ENCODE measurements at regions not wholly inside any gene's neighbourhood (a gene's known extent, or its start where the extent isn't known, plus 50 kb on each side); places are given as distances from the start of the nearest gene placed in this dataset.

DNA sequence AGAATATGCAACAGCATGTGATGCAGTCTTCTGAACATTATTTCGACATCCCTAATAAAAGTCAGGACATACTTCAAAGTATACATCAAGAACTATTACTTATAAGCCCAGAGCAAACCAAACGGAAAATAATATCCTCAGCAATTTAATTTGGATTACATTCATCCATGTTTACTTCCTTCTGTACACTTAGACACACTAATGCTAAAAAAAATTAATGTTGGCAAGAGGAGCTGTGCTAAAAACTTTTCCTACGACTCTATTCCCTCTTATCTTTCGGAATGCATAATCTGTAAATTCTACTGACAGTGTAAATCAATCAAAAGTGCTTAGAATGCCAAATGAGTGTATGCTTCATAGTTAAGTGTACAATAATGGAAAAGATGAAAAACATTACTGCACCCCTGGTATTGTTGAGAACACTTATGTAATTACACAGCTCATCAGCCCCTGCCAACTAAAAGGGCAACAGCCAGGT is 301.2 kb upstream of the HSF2 start:
- 27% methylated on average over 4 of the region's 4 CpGs for WGBS (ENCODE audit: missing lambda C conversion rate)
- TF ChIP-seq HMGXB4 (CRISPR knock-in tag; IDR thresholded peaks at IDR 0.05; ENCODE audit: borderline replicate concordance), result no peak
- TF ChIP-seq HES2 (IDR thresholded peaks at IDR 0.05), result no peak
- no peak for TF ChIP-seq JUN (IDR thresholded peaks at IDR 0.05)
- TF ChIP-seq NFE2L2 (conservative IDR thresholded peaks at IDR 0.05; ENCODE audit: low read length), result no peak
- TF ChIP-seq TP53 (CRISPR knock-in tag; IDR thresholded peaks at IDR 0.05), result no peak
- no peak for TF ChIP-seq RNF2 (IDR thresholded peaks at IDR 0.05; ENCODE audit: borderline replicate concordance, low read depth)
- no peak for TF ChIP-seq REST (IDR thresholded peaks at IDR 0.05)
- no peak for TF ChIP-seq FOSL2 (IDR thresholded peaks at IDR 0.05)
- no peak for TF ChIP-seq FOSL2 (CRISPR knock-in tag; IDR thresholded peaks at IDR 0.05)
- no peak for TF ChIP-seq KDM1A (IDR thresholded peaks at IDR 0.05; ENCODE audit: low read depth)
- TF ChIP-seq POLR2AphosphoS2 (conservative IDR thresholded peaks at IDR 0.05; ENCODE audit: low read length), result no peak
- TF ChIP-seq POLR2A (IDR thresholded peaks at IDR 0.05; ENCODE audit: low read length), result no peak
- TF ChIP-seq MYC (IDR thresholded peaks at IDR 0.05; ENCODE audit: borderline replicate concordance, low read length), result no peak
- no peak for TF ChIP-seq CBX2 (IDR thresholded peaks at IDR 0.05; ENCODE audit: borderline replicate concordance, low read depth)
- no peak for TF ChIP-seq HOXB13 (CRISPR knock-in tag; IDR thresholded peaks at IDR 0.05; ENCODE audit: low read depth)
- Histone ChIP-seq H3K9me3 (no peaks in the 10 kb centered on the region), H3K4me1 (no peaks in the 10 kb centered on the region), H3K4me2 (no peak overlapping the region), H3K27ac (no peak overlapping the region), H3K4me3 (no peak overlapping the region)
- no peak for ATAC-seq
- CTCF ChIA-PET, result no interaction called here
- DNase-seq (ENCODE audit: low read depth in 1 of 2, low spot score in 1 of 2), result no peak
- FAIRE-seq, result no peak
- POLR2A ChIA-PET, result no interaction called here

GRCh38 chr6:122102026-122102425 is 297.4 kb upstream of the HSF2 start:
- ChIA-PET CTCF (no interaction called here), POLR2A (no interaction called here)
- Histone ChIP-seq H3K9me3 (no peaks in the 10 kb centered on the region), H3K4me2 (no peak overlapping the region), H3K27ac (no peak overlapping the region), H3K4me1 (no peaks in the 10 kb centered on the region), H3K4me3 (no peak overlapping the region)
- 33% methylated on average over 3 of the region's 3 CpGs for whole genome bisulfite sequencing (ENCODE audit: missing lambda C conversion rate)
- ATAC-seq (no peak), DNase-seq (ENCODE audit: low read depth in 1 of 2, low spot score in 1 of 2) (no peak), FAIRE-seq (no peak)
- TF ChIP-seq CHD2 (IDR thresholded peaks at IDR 0.05; ENCODE audit: low read length, partially characterized antibody) (no peak), POLR2AphosphoS2 (conservative IDR thresholded peaks at IDR 0.05; ENCODE audit: low read length) (no peak), SREBF2 (IDR thresholded peaks at IDR 0.05) (no peak), PBX3 (IDR thresholded peaks at IDR 0.05) (no peak)

Measured in A549 (cell line).